ENCODE measurements at regions not wholly inside any gene's neighbourhood (a gene's known extent, or its start where the extent isn't known, plus 50 kb on each side); places are given as distances from the start of the nearest gene placed in this dataset.

GRCh38 chr2:880201-880970, 70.3 kb upstream of the SNTG2 start:
- no peak for FAIRE-seq
- WGBS (ENCODE audit: low lambda C conversion rate), result 18% methylated on average over 18 of the region's 29 CpGs
- ChIA-PET CTCF (ENCODE audit: low intra/inter-chr PET ratio, low total read pairs) (no interaction called here), POLR2A (no interaction called here)
- H3K27ac ChIP-seq (ENCODE audit: extremely low read length, insufficient read depth, low read length), result no peak overlapping the region
- no peaks in the 10 kb centered on the region for H3K36me3 ChIP-seq (replicated peaks in 1 of 2; ENCODE audit: control insufficient read depth in 1 of 2, insufficient read depth in 2 of 2, low read length in 2 of 2)
- H3K4me1 ChIP-seq (ENCODE audit: insufficient read depth, low read length), result no peaks in the 10 kb centered on the region
- no peaks in the 10 kb centered on the region for H3K79me2 ChIP-seq (ENCODE audit: insufficient read depth, low read length)
- no peak for ATAC-seq
- H3K27me3 ChIP-seq (ENCODE audit: control insufficient read depth in 1 of 2, insufficient read depth in 2 of 2, low read length in 2 of 2), result peaks cover 16 to 89% of the 10 kb centered on the region in 2 experiments; a peak in 4 of 5 replicates
- no peak overlapping the region for H2AFZ ChIP-seq (ENCODE audit: low read length)
- H3K4me2 ChIP-seq (ENCODE audit: low read depth, low read length), result no peak overlapping the region
- in situ Hi-C loops (cut with HindIII; ENCODE audit: extremely low pct_ligation_motif_present, low pct_unique_long_range_greater_than_20kb) (no loop called here), intact Hi-C loops (cut with micrococcal nuclease; ENCODE audit: unreplicated experiment) (no loop called here)
- BruUV-seq (replicated peaks), result no TSS peak
- H4K20me1 ChIP-seq (ENCODE audit: insufficient read depth, low read length), result no peaks in the 10 kb centered on the region
- H3K9me3 ChIP-seq (ENCODE audit: low read length), result no peaks in the 10 kb centered on the region
- TF ChIP-seq ZNF629 (CRISPR knock-in tag; conservative IDR thresholded peaks at IDR 0.05) (no peak), SNAPC2 (CRISPR knock-in tag; IDR thresholded peaks at IDR 0.05) (no peak), EP300 (IDR thresholded peaks at IDR 0.05; ENCODE audit: low read depth in 2 of 2, low read length in 2 of 2) (no peak), EP300 (CRISPR knock-in tag; IDR thresholded peaks at IDR 0.05; ENCODE audit: borderline replicate concordance) (no peak), ZFP37 (CRISPR knock-in tag; IDR thresholded peaks at IDR 0.05; ENCODE audit: borderline replicate concordance) (no peak), KLF9 (CRISPR knock-in tag; IDR thresholded peaks at IDR 0.05; ENCODE audit: low read depth) (no peak), ZNF703 (CRISPR knock-in tag; IDR thresholded peaks at IDR 0.05; ENCODE audit: borderline replicate concordance) (no peak), ZNF781 (CRISPR knock-in tag; IDR thresholded peaks at IDR 0.05; ENCODE audit: borderline replicate concordance, not compliant biosample characterization) (no peak), GPN1 (CRISPR knock-in tag; IDR thresholded peaks at IDR 0.05; ENCODE audit: borderline replicate concordance) (no peak), MIER2 (CRISPR knock-in tag; IDR thresholded peaks at IDR 0.05) (no peak), ADNP (CRISPR knock-in tag; IDR thresholded peaks at IDR 0.05) (no peak)
- TF ChIP-seq, protein P1, sequence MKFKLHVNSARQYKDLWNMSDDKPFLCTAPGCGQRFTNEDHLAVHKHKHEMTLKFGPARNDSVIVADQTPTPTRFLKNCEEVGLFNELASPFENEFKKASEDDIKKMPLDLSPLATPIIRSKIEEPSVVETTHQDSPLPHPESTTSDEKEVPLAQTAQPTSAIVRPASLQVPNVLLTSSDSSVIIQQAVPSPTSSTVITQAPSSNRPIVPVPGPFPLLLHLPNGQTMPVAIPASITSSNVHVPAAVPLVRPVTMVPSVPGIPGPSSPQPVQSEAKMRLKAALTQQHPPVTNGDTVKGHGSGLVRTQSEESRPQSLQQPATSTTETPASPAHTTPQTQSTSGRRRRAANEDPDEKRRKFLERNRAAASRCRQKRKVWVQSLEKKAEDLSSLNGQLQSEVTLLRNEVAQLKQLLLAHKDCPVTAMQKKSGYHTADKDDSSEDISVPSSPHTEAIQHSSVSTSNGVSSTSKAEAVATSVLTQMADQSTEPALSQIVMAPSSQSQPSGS (CRISPR knock-in tag; IDR thresholded peaks at IDR 0.05), result no peak
- no peak for DNase-seq (ENCODE audit: low spot score)
- no peak overlapping the region for H3K9ac ChIP-seq (ENCODE audit: insufficient read depth, low read depth, low read length)
- no peak overlapping the region for H3K4me3 ChIP-seq (replicated peaks in 1 of 3; ENCODE audit: insufficient read depth in 1 of 3, low read depth in 2 of 3, low read length in 3 of 3)
